GM12891 (cell line): ENCODE measurements at regions not wholly inside any gene's neighbourhood (a gene's known extent, or its start where the extent isn't known, plus 50 kb on each side); places are given as distances from the start of the nearest gene placed in this dataset.

Experiments used
- POLR2A ChIP-seq: IDR thresholded peaks from 2 replicates; pipeline ENCODE4 v1.6.1; 2011; ENCODE audit warnings: low read depth, low read length, control low read depth
- POLR2AphosphoS5 ChIP-seq: IDR thresholded peaks from 2 replicates; pipeline ENCODE4 v1.6.1; 2011; ENCODE audit warnings: low read depth, low read length, control low read depth
- TAF1 ChIP-seq: IDR thresholded peaks from 2 replicates; pipeline ENCODE4 v1.6.1; 2011; ENCODE audit warnings: low read depth, low read length, control low read depth

DNA sequence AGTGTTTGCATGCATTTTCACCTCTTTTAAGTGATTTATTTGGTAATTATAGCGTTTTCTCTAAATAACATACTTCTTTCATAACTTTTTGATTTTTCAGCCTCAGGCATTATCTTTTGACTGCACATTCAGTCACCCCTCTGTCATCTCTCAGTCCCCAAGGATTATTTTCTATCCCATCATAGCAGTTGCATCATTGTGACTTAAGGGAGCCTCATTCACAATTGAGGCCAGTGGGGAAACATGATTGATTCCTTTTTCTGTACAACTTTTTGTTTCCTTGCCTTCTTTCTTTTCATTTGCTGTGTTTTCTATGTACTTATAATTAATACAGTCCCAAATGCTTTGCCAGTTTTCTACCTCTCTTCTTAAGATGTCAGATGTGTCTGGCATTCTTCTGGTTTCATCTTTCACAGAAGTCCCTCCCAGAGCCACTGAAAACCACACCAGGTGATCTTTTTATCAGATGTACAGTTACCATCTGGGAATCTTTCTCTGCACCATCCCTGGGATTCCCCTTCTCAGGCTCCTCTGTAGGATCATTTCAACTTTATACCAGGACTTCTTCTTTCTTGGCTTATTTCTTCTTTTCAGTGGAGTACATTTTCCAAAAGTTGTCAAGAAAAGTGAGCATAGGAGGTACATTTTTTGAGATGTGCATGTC, 151.4 kb downstream of the RAP2B start:
- TF ChIP-seq POLR2A (no peak), POLR2AphosphoS5 (no peak), TAF1 (no peak)
